SK-N-SH treated with all-trans-retinoic acid at 6 μM for 48 hours (cell line): ENCODE measurements at regions not wholly inside any gene's neighbourhood (a gene's known extent, or its start where the extent isn't known, plus 50 kb on each side); places are given as distances from the start of the nearest gene placed in this dataset.
"Not testable (repeated sequence)": the region's sequence is repeated elsewhere in the genome, so short reads cannot be mapped to it uniquely, and the experiment has no call there.

ENCODE experiments used
- CREB5 ChIP-seq: fragments of 250-450 bp; sonication (Bioruptor Pico); IDR thresholded peaks from 2 replicates; pipeline ENCODE4 v1.5.1; 2020; ENCODE audit warnings: low read depth, mild to moderate bottlenecking, moderate library complexity
- CSRNP3 ChIP-seq: fragments of 250-450 bp; sonication (Bioruptor Pico); IDR thresholded peaks from 2 replicates; pipeline ENCODE4 v1.5.1; 2021; ENCODE audit warnings: mild to moderate bottlenecking, moderate library complexity
- RARB ChIP-seq: fragments of 250-450 bp; sonication (Bioruptor Pico); IDR thresholded peaks from 2 replicates; pipeline ENCODE4 v1.8.0; 2021; ENCODE audit warnings: mild to moderate bottlenecking, moderate library complexity
- TCF4 ChIP-seq: fragments of 250-450 bp; sonication (Bioruptor Pico); IDR thresholded peaks from 2 replicates; pipeline ENCODE4 v1.8.0; 2021; ENCODE audit warnings: mild to moderate bottlenecking, moderate library complexity, borderline replicate concordance
- ZFP30 ChIP-seq: fragments of 450-650 bp; formaldehyde crosslinking; IDR thresholded peaks from 2 replicates; pipeline ENCODE4 v1.5.0; 2022; ENCODE audit warnings: mild to moderate bottlenecking, moderate library complexity
- ZNF70 ChIP-seq: fragments of 450-650 bp; formaldehyde crosslinking; IDR thresholded peaks from 2 replicates; pipeline ENCODE4 v1.5.0; 2020; ENCODE audit warnings: mild to moderate bottlenecking, moderate library complexity
- ZNF8 ChIP-seq: fragments of 450-650 bp; formaldehyde crosslinking; IDR thresholded peaks from 2 replicates; pipeline ENCODE4 v1.5.0; 2020; ENCODE audit warnings: mild to moderate bottlenecking, moderate library complexity

GRCh38 chr17:63091909-63092308 is 125.9 kb downstream of the TANC2 start:
- not testable (repeated sequence) for TF ChIP-seq RARB, TCF4, ZNF70, ZNF8, CREB5, CSRNP3, ZFP30 (CRISPR knock-in tag)
